CD14-positive monocyte (primary cell): ENCODE measurements at regions not wholly inside any gene's neighbourhood (a gene's known extent, or its start where the extent isn't known, plus 50 kb on each side); places are given as distances from the start of the nearest gene placed in this dataset.

ENCODE experiments used
- DNase-seq, 3 donors: peaks; one replicate each; pipeline ENCODE4 v3.0.0-alpha.2; 2011 to 2022
- H2AFZ ChIP-seq: 2 replicates; pipeline ENCODE4 v1.6.0; 2012; ENCODE audit warnings: mild to moderate bottlenecking, low read depth, low read length, inconsistent platforms; ENCODE audit not compliant: insufficient read depth, poor library complexity, severe bottlenecking
- H3K27ac ChIP-seq, 2 donors: 1 replicate in 1 of 2; 2 replicates in 1 of 2; pipeline ENCODE4 v1.5.1; 2012 to 2013; ENCODE audit warnings: low read length in 2 of 2, control low read depth in 1 of 2, inconsistent platforms in 1 of 2, low read depth in 1 of 2, mild to moderate bottlenecking in 1 of 2
- H3K27me3 ChIP-seq, 2 donors: one replicate each; pipeline versions ENCODE4 v1.6.0 to v1.6.1; 2011 to 2013; ENCODE audit warnings: low read length in 2 of 2; ENCODE audit not compliant: control insufficient read depth in 2 of 2, insufficient read depth in 2 of 2
- H3K36me3 ChIP-seq, 2 donors: replicated peaks in 1 of 2; 1 replicate in 1 of 2; 2 replicates in 1 of 2; pipeline versions ENCODE4 v1.5.1 to v1.6.1; 2012 to 2013; ENCODE audit warnings: low read length in 2 of 2, control low read depth in 1 of 2, inconsistent platforms in 1 of 2, mild to moderate bottlenecking in 1 of 2; ENCODE audit not compliant: insufficient read depth in 2 of 2, control insufficient read depth in 1 of 2
- H3K4me1 ChIP-seq, 2 donors: 1 replicate in 1 of 2; 2 replicates in 1 of 2; pipeline versions ENCODE4 v1.5.1 to v1.6.1; 2012 to 2013; ENCODE audit warnings: low read length in 2 of 2, control low read depth in 1 of 2, inconsistent platforms in 1 of 2, mild to moderate bottlenecking in 1 of 2, moderate library complexity in 1 of 2; ENCODE audit not compliant: insufficient read depth in 2 of 2, control insufficient read depth in 1 of 2
- H3K4me2 ChIP-seq: replicated peaks from 2 replicates; pipeline ENCODE3; 2012; ENCODE audit warnings: low read length, moderate library complexity, mild to moderate bottlenecking; ENCODE audit not compliant: poor library complexity, severe bottlenecking; ENCODE audit errors: extremely low read depth
- H3K4me3 ChIP-seq, 3 experiments: fragments of 200-600 bp in 1 of 3; sonication (generic) in 1 of 3; replicated peaks in 1 of 3; 1 replicate in 2 of 3; 2 replicates in 1 of 3; pipeline ENCODE4 v1.5.1; 2011 to 2013; ENCODE audit warnings: low read length in 3 of 3, mild to moderate bottlenecking in 3 of 3, control low read depth in 2 of 3, low read depth in 2 of 3, inconsistent platforms in 1 of 3, moderate library complexity in 1 of 3
- H3K79me2 ChIP-seq: 2 replicates; pipeline ENCODE4 v1.6.0; 2012; ENCODE audit warnings: mild to moderate bottlenecking, control low read depth, inconsistent platforms, low read length, moderate library complexity; ENCODE audit not compliant: insufficient read depth
- H3K9ac ChIP-seq: 2 replicates; pipeline ENCODE4 v1.6.0; 2017; ENCODE audit warnings: low read length, mild to moderate bottlenecking; ENCODE audit not compliant: insufficient read depth, poor library complexity, severe bottlenecking
- H3K9me3 ChIP-seq, 2 donors: replicated peaks in 1 of 2; 1 replicate in 1 of 2; 2 replicates in 1 of 2; pipeline versions ENCODE4 v1.5.1 to v1.6.1; 2012 to 2013; ENCODE audit warnings: low read length in 2 of 2, control low read depth in 1 of 2; ENCODE audit not compliant: control insufficient read depth in 1 of 2, insufficient read depth in 1 of 2
- H4K20me1 ChIP-seq: 2 replicates; pipeline ENCODE4 v1.6.0; 2012; ENCODE audit warnings: mild to moderate bottlenecking, low read length, control low read depth, moderate library complexity; ENCODE audit not compliant: insufficient read depth
- H3K27ac Mint-ChIP-seq, 7 donors: one replicate each; pipeline ENCODE4 v1.8.0; 2020; ENCODE audit warnings: mild to moderate bottlenecking in 7 of 7, mixed read lengths in 7 of 7, moderate library complexity in 6 of 7, inconsistent platforms in 2 of 7
- H3K27me3 Mint-ChIP-seq, 3 donors: one replicate each; pipeline ENCODE4 v1.8.0; 2021 to 2022; ENCODE audit warnings: low read depth in 3 of 3, mild to moderate bottlenecking in 3 of 3, mixed read lengths in 3 of 3, moderate library complexity in 3 of 3, inconsistent platforms in 1 of 3
- H3K36me3 Mint-ChIP-seq, 2 donors: one replicate each; pipeline ENCODE4 v1.8.0; 2020; ENCODE audit warnings: mixed read lengths in 2 of 2, inconsistent platforms in 1 of 2, mild to moderate bottlenecking in 1 of 2
- H3K4me1 Mint-ChIP-seq: one replicate; pipeline ENCODE4 v1.8.0; 2020; ENCODE audit warnings: mild to moderate bottlenecking, mixed read lengths
- H3K4me3 Mint-ChIP-seq, 2 donors: one replicate each; pipeline ENCODE4 v1.8.0; 2020; ENCODE audit warnings: mild to moderate bottlenecking in 2 of 2, mixed read lengths in 2 of 2, moderate library complexity in 1 of 2
- H3K9me3 Mint-ChIP-seq, 7 donors: one replicate each; pipeline ENCODE4 v1.8.0; 2020 to 2022; ENCODE audit warnings: mixed read lengths in 7 of 7, mild to moderate bottlenecking in 6 of 7, moderate library complexity in 6 of 7, inconsistent platforms in 2 of 7
- WGBS: methylation state at CpG from one replicate; pipeline ENCODE4 v1.1.5; 2013; ENCODE audit warnings: missing lambda C conversion rate; ENCODE audit not compliant: insufficient coverage; 5-methylcytosine and 5-hydroxymethylcytosine counted together
- intact Hi-C, 2 donors: fragments of 100-400 bp; cut with micrococcal nuclease; formaldehyde crosslinking; loops; one replicate each; pipeline versions ENCODE4 v1.15.0 to v1.15.1; 2023
- TF ChIP-seq, protein P1 (sequence below): fragments of 200-600 bp; IDR thresholded peaks from one replicate; pipeline ENCODE4 v1.8.0; 2022; ENCODE audit warnings: antibody characterized with exemption, mild to moderate bottlenecking

DNA sequence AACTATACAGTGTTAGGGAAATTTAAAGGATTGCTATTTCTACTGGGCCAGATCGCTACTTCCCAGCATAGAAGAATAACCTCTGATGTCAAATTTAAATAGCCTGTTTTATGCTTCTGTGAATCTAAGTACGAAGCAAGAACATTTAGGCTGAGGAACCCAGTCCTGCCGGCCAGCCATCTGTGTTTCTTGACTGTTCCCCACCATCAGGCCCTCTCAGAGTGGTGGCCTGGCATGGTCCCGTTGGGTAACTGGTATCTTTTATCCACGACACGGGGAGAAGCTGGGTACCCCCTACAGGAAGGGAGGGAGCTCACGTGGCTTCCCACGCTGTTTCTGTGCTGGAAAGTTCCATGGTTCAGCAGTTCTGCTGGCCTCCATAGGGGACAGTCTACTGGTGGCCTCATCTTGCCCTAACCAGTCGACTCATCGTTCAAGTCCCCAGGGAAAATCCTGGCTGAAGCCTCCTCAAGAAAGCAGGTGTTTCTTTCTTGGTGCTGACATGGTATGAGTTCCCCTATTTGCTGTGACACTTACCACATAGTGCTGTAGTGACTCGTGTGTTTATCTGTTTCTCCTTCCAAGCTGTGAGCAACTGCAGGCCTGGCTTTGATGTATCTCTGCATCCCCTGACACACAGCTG lies 201.7 kb upstream of the NLRP1 start:
- Histone ChIP-seq H3K4me2 (no peak overlapping the region), H3K27ac (no peak overlapping the region), H3K9ac (no peak overlapping the region), H3K4me3 (no peak overlapping the region), H2AFZ (no peak overlapping the region), H3K9me3 (peaks cover 1 to 6% of the 10 kb centered on the region in 2 donors), H3K4me1 (no peaks in the 10 kb centered on the region), H3K79me2 (no peaks in the 10 kb centered on the region), H3K27me3 (no peaks in the 10 kb centered on the region), H4K20me1 (no peaks in the 10 kb centered on the region), H3K36me3 (no peaks in the 10 kb centered on the region)
- TF ChIP-seq, protein P1, sequence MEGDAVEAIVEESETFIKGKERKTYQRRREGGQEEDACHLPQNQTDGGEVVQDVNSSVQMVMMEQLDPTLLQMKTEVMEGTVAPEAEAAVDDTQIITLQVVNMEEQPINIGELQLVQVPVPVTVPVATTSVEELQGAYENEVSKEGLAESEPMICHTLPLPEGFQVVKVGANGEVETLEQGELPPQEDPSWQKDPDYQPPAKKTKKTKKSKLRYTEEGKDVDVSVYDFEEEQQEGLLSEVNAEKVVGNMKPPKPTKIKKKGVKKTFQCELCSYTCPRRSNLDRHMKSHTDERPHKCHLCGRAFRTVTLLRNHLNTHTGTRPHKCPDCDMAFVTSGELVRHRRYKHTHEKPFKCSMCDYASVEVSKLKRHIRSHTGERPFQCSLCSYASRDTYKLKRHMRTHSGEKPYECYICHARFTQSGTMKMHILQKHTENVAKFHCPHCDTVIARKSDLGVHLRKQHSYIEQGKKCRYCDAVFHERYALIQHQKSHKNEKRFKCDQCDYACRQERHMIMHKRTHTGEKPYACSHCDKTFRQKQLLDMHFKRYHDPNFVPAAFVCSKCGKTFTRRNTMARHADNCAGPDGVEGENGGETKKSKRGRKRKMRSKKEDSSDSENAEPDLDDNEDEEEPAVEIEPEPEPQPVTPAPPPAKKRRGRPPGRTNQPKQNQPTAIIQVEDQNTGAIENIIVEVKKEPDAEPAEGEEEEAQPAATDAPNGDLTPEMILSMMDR: no peak
- no peak overlapping the region for H3K27ac Mint-ChIP-seq
- peaks cover 10 to 19% (median 15%) of the 10 kb centered on the region in 3 donors for H3K27me3 Mint-ChIP-seq
- intact Hi-C loops: no loop called here
- peaks cover 2 to 14% (median 7%) of the 10 kb centered on the region in 7 donors for H3K9me3 Mint-ChIP-seq
- no peaks in the 10 kb centered on the region for H3K4me1 Mint-ChIP-seq
- no peaks in the 10 kb centered on the region for H3K36me3 Mint-ChIP-seq
- no peak for DNase-seq
- 66% methylated on average over 9 of the region's 11 CpGs for WGBS
- H3K4me3 Mint-ChIP-seq: no peak overlapping the region

DNA sequence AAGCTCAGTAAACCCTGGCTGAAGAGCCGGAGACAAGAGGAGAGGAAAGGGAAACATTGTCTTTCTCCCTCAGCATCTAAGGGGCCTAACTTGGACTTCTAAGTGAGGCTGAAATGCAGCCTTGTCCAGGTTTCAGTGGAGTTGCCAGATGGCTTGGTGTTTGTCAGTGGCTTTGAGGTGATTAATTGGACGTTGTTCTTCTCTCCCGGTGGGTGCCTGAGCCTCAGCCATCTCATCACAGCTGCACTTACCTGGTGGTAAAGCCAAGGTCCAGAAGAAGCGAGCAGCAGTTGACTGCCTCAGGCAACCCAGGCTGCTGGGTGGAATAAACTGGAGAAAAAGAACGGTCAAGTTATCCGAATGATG lies 202.2 kb upstream of the NLRP1 start:
- WGBS: 73% methylated on average over 3 of the region's 6 CpGs
- no peak overlapping the region for H3K27ac Mint-ChIP-seq
- no peaks in the 10 kb centered on the region for H3K27me3 ChIP-seq
- H3K27ac ChIP-seq: no peak overlapping the region
- H3K36me3 Mint-ChIP-seq: no peaks in the 10 kb centered on the region
- no peaks in the 10 kb centered on the region for H4K20me1 ChIP-seq
- no peak overlapping the region for H3K9ac ChIP-seq
- no peaks in the 10 kb centered on the region for H3K36me3 ChIP-seq
- H3K27me3 Mint-ChIP-seq: peaks cover 10 to 20% (median 15%) of the 10 kb centered on the region in 3 donors
- H3K4me2 ChIP-seq: no peak overlapping the region
- no peaks in the 10 kb centered on the region for H3K4me1 Mint-ChIP-seq
- H3K9me3 Mint-ChIP-seq: peaks cover 6 to 14% (median 8%) of the 10 kb centered on the region in 7 donors
- H3K4me3 Mint-ChIP-seq: no peak overlapping the region
- peaks cover 3 to 6% of the 10 kb centered on the region in 2 donors for H3K9me3 ChIP-seq
- no peaks in the 10 kb centered on the region for H3K4me1 ChIP-seq
- TF ChIP-seq, protein P1: no peak
- H3K79me2 ChIP-seq: no peaks in the 10 kb centered on the region
- DNase-seq: no peak
- intact Hi-C loops: no loop called here
- no peak overlapping the region for H3K4me3 ChIP-seq
- no peak overlapping the region for H2AFZ ChIP-seq
